GM13976 (cell line): ENCODE measurements at regions not wholly inside any gene's neighbourhood (a gene's known extent, or its start where the extent isn't known, plus 50 kb on each side); places are given as distances from the start of the nearest gene placed in this dataset.

Experiments
- DNase-seq: peaks from one replicate; pipeline ENCODE4 v3.0.0; 2012; ENCODE audit warnings: low spot score
- in situ Hi-C: fragments of 300-500 bp; cut with MboI; formaldehyde crosslinking; loops from one replicate; pipeline ENCODE4 v1.12.0; 2022; ENCODE audit warnings: low sequenced_read_pairs, mixed read lengths, inconsistent platforms; ENCODE audit not compliant: unreplicated experiment
- TF ChIP-seq, protein P1 (sequence below): IDR thresholded peaks from 2 replicates; pipeline ENCODE4 v1.5.1; 2012; ENCODE audit warnings: borderline replicate concordance, mild to moderate bottlenecking; ENCODE audit not compliant: insufficient read depth; ENCODE audit errors: extremely low read depth, missing control alignments, control extremely low read depth

DNA sequence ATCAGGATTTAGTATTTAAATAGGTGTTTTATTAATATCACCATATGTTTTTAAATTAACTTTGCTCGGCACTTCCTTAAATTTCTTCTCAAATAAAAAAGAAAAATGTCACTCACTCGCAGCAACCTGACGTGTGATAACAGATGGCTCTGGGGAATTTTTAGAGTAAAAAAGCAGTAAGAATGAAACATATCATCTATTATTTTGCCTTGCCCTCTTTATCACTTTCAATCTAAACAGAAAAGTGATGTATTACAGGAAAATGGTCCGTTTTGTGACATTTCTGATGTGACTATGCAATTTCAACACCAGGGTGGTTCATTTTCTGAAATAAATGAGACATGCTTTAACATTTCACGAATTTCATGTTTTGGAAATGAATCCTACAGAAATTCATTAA lies 1368.0 kb upstream of the LRRTM1 start:
- in situ Hi-C loops = no loop called here
- TF ChIP-seq, protein P1, sequence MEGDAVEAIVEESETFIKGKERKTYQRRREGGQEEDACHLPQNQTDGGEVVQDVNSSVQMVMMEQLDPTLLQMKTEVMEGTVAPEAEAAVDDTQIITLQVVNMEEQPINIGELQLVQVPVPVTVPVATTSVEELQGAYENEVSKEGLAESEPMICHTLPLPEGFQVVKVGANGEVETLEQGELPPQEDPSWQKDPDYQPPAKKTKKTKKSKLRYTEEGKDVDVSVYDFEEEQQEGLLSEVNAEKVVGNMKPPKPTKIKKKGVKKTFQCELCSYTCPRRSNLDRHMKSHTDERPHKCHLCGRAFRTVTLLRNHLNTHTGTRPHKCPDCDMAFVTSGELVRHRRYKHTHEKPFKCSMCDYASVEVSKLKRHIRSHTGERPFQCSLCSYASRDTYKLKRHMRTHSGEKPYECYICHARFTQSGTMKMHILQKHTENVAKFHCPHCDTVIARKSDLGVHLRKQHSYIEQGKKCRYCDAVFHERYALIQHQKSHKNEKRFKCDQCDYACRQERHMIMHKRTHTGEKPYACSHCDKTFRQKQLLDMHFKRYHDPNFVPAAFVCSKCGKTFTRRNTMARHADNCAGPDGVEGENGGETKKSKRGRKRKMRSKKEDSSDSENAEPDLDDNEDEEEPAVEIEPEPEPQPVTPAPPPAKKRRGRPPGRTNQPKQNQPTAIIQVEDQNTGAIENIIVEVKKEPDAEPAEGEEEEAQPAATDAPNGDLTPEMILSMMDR = no peak
- DNase-seq = no peak

DNA sequence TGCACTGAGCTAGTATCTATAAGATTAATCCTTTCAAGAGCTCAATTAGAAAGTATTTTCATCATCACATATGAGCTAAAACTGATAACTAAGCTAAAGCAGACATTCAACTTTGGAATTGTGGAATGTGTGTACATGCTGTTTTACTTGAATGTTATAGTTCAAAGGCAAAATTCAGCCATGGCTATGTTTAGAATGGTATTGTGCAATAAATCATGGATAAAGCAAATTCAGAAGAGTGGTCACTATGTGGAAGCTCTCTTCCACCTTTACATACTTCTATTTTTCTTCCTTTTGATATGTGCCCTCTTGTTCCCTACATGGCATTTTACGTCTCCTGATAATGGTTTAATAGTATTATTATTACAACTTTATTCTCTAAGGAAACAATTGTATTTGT lies 1366.3 kb upstream of the LRRTM1 start:
- in situ Hi-C loops = no loop called here
- TF ChIP-seq, protein P1 = no peak
- no peak for DNase-seq

DNA sequence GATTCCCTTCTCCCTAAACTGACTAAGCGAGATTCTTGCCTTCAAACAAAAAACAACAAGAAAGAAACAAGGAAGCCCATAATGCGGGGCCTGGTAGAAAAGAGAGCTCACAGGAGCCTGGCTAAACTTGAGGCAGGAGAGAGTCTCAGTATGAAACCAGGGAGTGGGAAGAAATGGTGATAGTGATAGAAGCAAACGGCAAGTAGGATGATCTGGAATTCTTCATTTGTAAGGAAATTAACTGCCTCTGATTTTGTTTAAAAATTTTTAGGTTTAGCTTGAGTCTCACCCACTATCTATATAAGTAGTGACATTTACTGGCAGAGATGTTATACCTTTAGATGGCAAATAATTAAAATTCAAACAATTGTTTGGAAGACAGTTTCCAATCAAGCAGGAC lies 1356.5 kb upstream of the LRRTM1 start:
- in situ Hi-C loops = no loop called here
- TF ChIP-seq, protein P1 = no peak
- DNase-seq = no peak

DNA sequence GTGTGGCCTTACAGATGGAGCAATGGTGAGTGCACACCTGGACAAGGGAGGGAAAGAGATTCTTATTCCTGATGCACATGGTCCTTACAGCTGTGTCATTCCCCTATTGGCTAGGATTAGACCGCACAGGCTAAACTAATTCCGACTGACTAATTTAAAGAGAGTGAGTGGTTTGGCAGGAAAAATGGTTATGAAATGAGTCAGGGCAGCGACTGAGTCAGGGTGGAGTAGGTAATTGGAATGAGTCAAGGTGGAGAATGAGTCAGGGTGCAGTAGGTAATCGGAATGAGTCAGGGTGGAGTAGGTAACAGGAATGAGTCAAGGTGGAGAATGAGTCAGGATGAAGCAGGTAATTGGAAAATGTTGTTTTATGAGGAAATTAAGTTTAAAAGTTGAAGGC lies 1353.7 kb upstream of the LRRTM1 start:
- in situ Hi-C loops = no loop called here
- DNase-seq = no peak
- TF ChIP-seq, protein P1 = no peak

DNA sequence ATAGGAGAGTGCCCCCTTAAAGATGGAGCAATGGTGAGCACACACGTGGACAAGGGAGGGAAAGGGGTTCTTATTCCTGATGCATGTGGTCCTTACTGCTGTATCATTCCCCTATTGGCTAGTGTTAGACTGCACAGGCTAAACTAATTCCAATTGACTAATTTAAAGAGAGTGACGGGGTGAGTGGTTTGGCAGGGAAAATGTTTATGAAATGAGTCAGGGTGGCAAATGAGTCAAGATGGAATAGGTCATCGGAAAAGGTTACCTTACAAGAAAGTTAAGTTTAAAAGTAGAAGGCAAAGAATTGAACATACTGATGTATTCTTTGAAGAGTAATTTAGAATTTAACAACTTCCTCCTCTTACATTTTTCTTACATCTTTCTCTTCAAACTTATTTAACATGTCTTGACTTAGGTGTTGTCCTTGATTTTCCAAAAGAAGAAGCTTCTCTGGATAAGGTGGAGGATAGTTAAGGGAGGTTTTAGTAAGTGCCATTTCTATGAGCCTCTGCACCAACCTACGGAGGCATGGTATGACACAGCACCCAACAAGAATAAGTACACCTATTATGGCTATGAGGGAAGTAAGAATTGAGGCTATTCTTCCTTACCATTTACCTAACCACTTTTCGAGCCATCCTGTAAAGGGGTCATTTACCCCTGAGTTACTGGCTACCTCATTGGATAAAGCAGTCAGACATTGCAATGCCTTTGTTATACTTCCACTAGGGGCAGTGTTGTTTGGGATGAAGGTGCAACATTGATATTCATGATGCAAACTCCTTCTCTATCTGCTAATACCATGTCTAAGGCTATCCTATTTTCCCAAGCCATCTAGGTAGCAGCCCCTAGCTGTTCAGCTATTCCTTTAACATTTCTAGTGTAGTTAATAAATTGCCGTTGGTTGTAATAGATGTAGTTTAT lies 1345.8 kb upstream of the LRRTM1 start:
- in situ Hi-C loops = no loop called here
- TF ChIP-seq, protein P1 = no peak
- no peak for DNase-seq

DNA sequence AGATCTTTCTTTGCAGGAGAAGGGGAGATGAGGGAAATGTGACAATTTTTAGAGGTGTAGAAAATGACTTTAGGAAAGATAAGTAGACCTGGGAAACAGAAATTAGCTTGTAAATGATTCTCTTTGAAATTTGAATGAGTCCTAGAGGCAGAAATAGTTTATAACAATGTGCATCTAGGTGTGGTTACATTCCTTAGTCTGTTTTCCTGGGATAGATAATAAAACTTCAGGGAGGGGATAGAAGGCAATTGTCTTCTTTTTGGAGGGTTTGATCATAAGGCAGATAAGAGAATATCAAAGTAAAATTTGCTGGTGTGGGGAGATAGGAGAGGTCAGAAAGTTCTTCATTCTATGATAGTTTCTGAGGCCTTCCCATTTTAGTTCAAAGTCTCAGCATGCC lies 1344.3 kb upstream of the LRRTM1 start:
- TF ChIP-seq, protein P1 = no peak
- in situ Hi-C loops = no loop called here
- DNase-seq = no peak
